Central memory CD4-positive, alpha-beta T cell (primary cell): ENCODE measurements at regions not wholly inside any gene's neighbourhood (a gene's known extent, or its start where the extent isn't known, plus 50 kb on each side); places are given as distances from the start of the nearest gene placed in this dataset.
"Not testable (repeated sequence)": the region's sequence is repeated elsewhere in the genome, so short reads cannot be mapped to it uniquely, and the experiment has no call there.

Experiments
- DNase-seq: peaks from one replicate; pipeline ENCODE4 v3.0.0; 2022

DNA sequence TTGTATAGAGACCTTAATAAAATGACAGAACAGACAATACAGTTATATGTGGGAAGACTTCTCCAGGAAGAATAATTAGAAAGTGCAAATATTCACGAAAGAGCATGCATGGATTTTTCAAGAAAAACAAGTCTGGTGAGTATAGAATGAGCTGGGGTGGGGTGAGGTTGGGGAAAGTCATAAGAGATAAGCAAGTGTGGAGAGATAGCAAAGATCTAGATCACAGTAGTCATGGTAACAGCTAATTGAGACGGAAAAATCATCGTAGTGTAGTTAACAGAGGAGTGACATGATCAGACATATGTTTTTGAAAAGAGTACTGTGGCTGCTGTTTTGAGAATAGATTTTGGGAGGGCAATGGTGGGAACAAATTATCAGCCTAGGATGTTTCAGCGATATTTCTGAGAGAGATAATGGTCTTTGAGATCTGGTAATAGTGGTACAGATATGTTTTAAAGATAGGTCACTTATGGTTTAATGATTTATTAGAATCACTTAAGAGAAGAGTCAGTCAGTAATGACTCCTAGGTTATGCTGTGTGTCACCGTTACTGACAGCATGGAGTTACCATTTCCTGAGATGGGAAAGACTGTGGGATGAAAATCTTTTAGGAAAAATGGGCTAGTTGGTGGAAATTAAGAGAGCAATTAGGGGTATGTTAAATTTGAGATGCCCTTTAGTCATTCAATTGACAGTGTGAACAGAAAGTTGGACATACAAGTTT lies 248.5 kb upstream of the SLC8A1 start:
- no peak for DNase-seq

DNA sequence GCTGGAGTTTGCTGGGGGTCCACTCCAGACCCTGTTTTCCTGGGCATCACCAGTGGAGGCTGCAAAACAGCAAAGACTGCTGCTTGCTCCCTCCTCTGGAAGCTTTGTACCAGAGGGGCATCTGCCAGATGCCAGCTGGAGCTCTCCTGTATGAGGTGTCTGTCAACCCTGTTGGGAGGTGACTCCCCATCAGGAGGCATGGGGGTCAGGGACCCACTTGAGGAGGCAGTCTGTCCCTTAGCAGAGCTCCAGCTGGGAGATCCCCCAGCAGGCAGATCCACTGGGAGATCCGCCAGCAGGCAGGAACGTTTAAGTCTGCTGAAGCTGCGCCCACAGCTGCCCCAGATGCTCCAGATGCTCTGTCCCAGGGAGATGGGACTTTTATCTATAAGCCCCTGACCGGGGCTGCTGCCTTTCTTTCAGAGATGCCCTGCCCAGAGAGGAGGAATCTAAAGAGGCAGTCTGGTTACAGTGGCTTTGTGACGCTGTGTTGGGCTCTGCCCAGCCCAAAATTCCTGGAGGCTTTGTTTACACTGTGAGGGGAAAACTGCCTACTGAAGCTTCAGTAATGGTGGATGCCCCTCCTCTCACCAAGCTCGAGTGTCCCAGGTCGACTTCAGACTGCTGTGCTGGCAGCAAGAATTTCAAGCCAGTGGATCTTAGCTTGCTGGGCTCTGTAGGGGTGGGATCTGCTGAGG lies 260.5 kb upstream of the SLC8A1 start:
- not testable (repeated sequence) for DNase-seq

DNA sequence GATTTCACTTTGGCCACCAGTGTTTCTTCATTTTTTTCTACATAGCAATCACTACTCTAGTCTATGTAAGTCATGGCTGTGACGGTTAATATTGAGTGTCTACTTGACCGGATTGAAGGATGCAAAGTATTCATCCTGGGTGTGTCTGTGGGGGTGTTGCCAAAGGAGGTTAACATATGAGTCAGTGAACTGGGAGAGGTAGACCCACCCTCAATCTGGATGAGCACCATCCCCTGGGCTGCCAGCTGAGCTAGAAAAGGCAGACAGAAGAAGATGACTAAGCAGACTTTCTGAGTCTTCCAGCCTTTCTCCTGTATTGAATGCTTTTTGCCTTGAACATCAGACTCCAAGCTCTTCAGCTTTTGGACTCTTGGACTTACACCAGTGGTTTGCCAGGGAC lies 265.0 kb upstream of the SLC8A1 start:
- DNase-seq, result no peak

DNA sequence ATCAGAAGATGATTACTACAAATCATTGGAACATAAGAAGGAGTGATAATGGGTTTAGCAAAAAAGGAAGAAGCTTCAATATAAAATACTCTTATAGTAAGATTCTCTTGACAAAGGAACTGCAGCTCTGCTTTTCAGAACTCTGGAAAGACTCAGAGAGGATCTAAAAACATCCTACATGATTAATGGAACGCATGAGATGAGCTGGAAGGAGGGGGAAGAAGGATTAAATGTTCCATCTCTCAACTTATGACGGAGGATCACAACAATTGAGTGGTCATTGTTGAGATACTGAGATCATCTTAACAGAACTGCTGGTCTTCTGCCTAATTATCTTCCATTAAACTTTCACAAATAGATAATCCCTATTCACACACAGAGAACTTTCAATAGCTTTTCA lies 267.5 kb upstream of the SLC8A1 start:
- no peak for DNase-seq

DNA sequence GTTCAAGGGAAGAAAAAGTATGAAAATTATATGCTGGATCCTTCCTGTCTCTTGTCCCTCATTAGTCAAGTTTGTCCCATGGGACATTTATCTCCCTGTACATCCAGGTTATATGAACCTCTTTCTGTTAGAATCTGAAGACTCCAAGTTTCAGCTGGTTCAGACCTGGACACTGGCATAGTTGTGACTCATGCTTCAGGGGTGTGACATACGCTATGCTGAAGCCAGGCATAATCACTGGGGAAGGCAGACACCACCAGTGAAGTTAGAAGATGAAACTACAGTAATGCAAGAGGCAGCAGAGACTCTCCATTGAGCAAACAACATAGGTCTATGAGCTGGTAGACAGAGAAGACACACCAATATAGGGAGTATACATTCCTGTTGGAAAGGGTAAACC lies 269.7 kb upstream of the SLC8A1 start:
- no peak for DNase-seq

DNA sequence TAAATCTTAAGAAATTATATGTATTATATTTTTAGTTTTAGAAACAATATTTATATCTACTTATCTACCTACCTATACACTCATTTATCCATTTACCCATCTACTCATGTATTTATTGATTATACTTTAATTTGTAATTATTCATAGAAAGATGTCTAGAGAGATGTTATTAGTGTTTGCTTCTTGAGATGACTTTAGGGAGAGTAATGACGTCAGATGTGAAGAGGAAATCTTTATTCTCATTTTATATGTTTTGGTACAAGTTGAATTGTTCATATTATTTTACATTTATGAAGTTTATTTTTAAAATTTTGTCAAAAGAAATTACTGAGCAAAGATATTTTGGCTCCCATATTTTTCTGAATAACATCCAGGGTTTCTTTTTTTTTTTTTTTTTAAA lies 271.3 kb upstream of the SLC8A1 start:
- no peak for DNase-seq

DNA sequence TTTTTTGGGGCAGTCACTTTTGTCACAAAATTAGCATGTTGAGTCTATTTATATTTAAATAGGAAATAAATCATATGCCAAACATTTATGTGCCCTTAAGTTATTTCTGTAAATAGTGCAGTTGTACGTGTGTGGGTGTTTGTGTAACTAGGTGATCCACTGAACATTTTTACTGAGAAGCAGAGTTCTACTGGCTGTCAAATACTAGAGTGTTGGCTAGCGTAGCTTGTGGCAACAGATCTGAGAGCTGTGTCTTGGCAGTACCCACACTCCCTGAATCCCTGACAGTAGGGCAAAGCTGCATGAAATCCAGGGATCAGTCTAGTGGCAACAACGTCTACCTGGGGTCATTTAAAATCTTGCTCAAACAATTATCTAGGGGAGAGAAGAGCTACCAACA lies 273.1 kb upstream of the SLC8A1 start:
- no peak for DNase-seq

DNA sequence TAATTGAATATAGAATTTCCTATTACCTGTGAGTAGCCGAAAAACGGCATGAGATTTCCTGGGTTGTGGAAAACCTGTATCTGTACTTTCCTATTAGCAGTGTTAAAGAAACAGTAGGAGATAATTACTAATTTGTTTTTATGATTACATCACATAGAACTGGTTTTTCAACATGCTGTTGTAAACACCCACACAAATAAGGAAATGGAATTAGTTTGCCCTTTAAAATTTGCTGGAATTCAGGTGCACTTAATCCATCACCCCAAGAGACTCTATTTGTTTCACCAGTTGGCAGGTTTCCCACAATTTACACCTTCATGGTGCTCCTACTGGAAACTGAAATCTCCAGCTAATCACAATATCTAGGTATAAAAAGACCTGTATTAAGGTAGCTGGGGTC lies 274.1 kb upstream of the SLC8A1 start:
- DNase-seq, result no peak

DNA sequence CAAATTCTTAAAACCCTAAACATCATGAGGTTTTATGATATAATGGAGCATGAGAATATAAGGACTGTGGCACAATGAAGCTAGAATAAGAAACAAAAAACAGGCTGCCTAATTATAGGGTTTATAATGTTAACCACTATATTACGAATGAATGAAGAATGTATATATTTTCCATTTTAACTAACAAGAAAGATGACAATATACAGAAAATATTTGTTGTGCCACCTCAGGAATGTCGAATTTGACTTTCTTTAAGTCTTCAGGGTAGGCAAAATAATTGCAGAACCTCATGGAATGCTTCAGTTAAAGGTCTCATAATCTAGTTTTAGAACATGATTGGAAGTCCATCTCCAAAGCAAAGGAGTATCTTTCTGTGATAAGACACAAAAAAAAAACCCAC lies 282.9 kb upstream of the SLC8A1 start:
- no peak for DNase-seq

DNA sequence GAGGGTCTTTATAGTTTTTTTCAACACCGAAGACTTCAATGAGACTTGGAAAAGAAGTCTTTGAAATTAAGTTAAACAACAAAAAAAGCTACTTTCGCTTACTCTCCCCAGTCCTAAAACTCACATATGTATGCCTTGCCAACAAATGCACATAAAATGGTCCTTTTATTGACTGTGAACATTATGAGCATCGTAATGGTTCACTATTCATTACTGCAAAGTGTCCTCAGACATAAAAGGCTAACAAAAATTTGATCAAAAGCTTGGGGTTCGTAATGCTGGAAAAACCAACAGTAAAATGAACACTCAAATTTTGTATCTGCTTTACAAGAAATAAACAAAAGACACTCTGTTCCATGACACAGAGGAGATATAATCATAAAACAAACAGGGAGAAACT lies 285.3 kb upstream of the SLC8A1 start:
- DNase-seq, result no peak

DNA sequence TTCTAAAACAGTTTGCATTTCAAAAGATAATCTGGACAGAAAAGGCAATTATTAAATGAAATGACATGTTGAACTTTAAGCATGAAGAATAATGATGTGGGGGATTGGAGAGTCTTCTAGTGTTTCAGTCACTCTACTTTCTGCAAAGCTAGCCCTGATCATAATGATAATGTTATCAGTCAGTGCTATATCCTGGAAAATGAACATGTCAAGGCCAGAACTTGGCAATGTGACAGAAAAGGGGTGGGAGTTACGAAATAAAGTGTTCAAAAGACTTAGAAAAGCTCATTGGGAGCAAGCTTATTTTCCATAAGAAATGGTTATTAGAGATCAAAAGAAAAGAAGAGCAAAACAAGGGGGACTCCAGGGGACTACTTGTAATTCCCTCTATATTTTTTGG lies 288.5 kb upstream of the SLC8A1 start:
- DNase-seq, result no peak

DNA sequence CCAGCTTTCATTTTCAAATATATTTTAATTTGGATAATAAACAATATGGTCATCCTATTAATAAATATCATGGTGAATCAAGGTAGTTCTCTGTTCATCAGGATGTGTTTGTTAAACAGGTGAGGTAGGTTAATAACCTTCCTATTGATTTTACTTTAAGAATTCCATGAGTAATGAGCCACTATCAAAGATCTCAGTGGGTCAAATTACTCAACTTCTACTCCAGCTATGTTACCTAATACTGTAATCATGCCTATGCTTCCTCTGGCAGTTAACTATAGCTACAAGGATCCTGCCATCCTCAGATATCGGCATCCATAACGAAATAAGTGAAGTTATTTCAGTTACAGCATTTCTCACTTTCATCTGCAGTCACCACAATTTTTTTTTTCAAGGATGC lies 289.6 kb upstream of the SLC8A1 start:
- no peak for DNase-seq

DNA sequence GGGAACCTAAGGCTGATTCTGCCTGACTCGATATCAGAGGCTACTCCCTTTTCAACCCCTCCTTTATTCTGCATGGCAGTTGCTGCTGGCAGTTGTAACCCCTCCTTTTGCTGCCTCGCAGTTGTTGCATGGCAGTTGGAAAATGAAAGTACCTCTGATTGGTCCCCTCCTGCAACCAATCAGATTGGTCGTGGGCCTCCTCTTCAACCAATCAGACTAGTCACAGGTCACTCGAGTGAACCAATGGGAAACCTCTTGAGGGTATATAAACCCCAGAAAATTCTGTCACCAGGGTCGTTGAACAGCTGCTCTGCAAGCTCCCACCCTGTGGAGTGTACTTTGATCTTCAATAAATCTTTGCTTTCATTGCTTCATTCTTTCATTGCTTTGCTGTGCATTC lies 294.3 kb upstream of the SLC8A1 start:
- no peak for DNase-seq

DNA sequence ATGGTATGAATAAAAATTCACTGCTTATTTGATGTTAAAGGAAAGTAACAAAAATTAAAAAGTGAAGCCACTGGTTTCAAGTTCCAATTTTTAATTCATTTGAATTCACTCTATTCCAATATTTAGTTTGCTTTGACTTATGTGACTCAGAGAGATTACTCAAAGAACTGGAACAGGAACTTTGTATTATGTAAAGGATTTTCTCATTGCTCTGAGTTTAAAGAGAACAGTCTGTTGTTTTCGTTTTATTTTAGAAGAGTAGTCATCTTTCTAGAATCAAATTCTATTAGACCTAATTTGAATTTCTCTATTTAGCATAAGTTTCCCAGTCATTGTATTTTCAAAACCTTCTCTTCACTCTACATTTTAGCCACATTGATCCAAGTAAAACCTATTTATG lies 300.1 kb upstream of the SLC8A1 start:
- DNase-seq, result no peak

DNA sequence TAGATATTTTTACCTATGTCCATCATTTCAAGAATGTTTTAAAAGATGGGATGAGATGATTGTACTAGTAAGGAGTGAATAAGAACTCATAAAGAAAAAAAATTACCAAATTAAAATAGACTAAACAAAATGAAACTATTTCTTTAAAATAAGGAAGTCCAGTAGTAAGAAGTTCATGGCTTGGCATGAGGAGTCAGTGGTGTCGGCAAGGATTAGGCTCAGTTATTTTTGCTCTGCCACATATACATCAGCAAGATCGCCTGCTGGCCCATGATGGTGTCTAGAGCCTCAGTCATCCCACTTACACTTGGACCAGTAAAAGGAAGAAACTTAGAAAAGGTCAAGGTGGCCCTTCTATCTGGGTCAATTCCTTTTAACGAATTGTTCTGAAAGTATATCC lies 300.9 kb upstream of the SLC8A1 start:
- no peak for DNase-seq

DNA sequence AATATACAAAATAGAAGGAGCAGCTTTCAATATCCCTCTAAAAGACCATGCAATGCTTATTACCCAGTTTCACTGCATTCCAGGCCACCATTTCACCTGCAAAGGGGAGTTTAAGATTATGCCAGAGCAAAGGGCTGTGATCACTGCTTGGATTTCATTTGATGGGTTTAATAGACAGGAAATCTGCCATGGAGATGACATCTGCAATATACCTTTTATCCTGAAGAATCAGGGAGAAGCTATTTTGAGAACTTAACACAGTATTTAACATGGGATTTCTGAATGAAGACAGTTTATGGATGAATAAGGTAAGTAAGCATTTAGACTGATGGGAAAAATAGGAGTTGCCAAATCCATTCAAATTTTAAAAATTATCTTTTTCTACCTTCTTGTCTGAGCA lies 303.0 kb upstream of the SLC8A1 start:
- no peak for DNase-seq

DNA sequence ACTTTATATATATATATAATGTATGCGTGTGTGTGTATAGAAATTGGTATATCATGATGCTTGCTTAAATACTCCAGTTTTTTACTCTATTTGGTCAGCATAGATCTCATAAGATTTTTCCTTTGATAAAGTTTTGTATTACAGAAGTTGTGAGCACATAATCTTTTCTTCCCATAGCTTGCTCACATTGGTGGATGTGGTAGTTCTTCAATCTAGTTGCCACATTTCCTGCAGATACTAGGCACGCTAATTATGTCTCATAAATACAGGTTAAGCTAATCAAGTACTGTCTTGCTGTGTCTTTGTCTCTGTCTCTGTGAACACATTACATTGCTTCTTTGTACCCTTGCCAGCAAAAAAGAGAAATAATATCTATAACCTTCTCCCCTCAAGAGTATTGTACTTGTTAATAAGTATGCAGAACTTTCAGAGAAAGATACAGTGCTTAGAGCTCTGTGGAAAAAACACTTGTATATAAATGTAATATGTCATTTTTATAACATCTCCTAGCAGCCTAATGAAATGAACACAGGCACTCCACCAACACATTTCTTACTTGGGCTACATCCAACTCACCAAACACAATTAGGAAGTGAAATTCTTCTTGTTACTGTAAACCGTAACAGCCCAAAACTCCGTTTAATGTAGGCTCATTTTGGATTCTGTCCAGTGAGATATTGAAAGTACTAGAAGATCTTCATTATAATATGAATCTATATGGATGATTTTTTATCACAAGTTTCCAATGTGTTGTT lies 306.7 kb upstream of the SLC8A1 start:
- no peak for DNase-seq

DNA sequence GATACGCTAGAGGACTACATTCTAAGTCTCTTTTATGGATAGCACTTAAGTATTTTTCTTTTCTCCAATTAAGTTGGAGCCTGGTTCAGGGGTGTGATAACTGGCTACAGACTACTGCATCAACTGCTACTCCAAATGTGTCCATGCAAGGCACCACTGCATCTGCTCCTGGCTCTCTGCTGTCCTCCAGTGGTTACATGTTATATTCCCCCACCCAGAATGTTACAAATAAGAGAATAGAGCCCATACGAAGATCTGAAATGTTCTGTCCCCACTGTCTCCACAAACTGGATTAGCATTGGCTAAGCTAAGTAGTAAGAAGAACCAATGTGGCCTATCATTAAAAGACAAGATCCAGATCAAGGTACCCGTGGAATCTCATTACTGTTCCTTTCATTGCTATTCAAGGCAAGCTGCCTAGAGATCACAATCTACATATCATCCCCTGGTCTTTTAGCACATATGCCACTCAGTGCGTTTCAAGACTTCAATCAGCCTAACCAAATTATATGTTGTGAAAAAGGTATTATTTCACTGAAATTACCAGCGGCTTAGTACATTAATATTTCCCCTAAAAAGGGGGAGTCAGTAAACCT lies 308.3 kb upstream of the SLC8A1 start:
- no peak for DNase-seq

DNA sequence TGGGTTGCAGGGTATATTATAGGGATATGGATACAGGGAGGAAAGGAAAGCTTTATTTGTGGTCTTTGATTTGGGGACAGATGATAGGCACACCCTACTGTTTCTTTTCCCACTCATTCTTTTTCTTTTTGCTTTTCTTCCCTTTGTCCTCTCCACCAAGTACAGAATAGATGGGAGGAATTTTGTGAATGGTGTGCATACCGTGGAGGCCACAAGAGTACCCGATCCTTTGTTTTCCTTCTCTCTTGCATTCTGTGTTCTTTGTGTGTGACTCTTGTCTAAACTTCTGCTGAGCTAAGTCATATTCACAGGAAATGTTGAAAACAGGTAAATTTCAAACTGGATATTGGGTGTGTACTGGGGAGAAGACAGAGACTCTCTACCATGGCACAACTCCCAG lies 321.4 kb upstream of the SLC8A1 start:
- no peak for DNase-seq

DNA sequence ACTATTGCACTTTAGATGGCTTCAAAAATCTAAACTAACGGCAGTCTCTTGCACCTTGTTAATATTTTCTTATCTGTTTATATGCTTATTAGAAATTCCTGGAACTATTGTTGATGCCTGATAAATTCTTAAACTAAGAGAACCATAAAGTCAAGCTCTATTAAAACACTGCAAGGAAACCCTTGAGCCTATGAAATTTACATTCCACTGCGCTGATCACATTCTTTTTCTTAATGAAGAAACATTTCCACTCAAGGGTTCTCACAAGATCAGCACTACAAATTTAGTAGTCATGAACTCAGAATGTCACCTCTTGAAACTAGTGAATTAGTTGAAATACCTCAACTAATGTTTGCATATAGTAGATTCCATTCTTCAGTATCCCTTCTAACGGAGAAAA lies 331.8 kb upstream of the SLC8A1 start:
- no peak for DNase-seq

DNA sequence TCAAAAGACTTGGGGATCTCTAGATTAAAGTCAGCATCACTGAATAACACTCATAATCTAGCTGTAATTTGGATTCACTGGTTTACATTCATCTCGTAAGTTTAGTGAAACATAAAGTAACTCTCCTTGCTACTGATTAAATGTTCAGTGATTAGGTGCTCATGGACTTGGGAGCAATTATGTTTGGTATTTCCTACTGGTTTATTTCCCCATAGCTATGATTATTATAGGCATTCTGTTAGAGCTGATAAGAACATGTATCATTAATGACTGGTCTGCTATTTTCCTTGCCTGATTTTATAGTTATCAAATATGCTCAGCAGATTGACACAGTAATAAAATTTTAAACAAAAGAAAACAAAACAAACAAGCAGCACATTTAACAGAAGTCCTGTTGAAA lies 334.7 kb upstream of the SLC8A1 start:
- DNase-seq, result no peak

DNA sequence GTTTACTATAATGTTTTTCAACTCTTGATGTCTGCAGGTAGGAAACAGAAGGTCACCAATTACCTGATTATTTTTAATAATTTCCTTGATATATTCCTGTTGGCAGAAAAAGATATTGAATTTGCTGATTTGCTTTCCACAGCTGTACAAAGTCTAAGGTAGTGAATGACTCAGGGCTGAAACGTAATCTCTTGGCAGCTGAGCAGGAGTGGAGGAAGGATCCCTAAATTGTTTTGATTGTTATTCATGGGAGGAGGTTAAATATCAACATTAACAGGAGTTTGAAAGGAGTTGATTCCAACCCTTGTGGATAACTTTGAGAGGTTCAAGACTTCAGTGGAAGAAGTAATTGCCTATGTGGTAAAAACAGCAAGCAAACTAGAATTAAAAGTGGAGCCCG lies 345.2 kb upstream of the SLC8A1 start:
- no peak for DNase-seq

DNA sequence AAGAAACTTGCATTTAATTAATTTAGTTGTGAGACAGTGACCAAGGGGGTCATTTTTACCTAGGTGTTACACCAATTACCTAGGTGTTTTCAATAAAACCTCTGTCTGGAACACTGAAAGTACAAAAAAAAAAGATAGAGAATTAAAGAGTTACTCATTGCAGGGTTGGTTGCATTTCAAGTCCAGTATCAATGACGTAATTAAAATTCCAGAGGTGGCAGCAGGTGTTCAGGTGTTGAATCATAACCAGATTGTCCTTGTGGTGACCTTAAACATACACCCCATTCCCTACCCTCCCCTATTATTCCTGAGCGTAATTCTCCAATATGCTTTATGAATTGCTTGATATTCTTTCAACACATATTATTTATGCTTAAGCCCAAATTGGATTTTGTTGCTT lies 352.0 kb upstream of the SLC8A1 start:
- DNase-seq, result no peak

DNA sequence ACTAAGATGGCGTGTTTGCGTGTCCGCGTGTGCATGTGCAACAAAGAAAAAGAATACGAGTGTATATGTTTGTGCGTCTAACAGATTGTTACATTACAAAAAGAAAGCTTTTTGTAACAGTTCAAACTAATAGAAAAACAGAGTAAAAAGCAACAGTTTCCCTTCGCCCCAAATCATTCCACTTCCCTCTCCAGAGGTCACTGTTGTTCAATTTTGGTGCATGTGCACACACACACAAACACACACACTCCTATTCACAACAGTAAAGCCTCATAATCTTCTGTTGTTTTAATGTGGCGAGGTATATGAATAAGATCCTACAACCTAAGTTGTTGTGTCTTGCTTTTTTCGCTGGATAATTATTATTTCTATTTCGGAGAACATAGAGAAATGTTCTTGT lies 357.3 kb upstream of the SLC8A1 start:
- no peak for DNase-seq
